GM12865 (cell line): ENCODE measurements at regions not wholly inside any gene's neighbourhood (a gene's known extent, or its start where the extent isn't known, plus 50 kb on each side); places are given as distances from the start of the nearest gene placed in this dataset.
"Not testable (repeated sequence)": the region's sequence is repeated elsewhere in the genome, so short reads cannot be mapped to it uniquely, and the experiment has no call there.

Experiments used
- DNase-seq: peaks from one replicate; pipeline ENCODE4 v3.0.0; 2010; ENCODE audit warnings: low read depth
- H3K4me3 ChIP-seq: 2 replicates; pipeline ENCODE4 v1.5.1; 2011; ENCODE audit warnings: mild to moderate bottlenecking, low read depth, low read length, control low read depth
- CTCF ChIP-seq: IDR thresholded peaks from 2 replicates; pipeline ENCODE4 v1.5.1; 2011; ENCODE audit warnings: low read length, control low read depth, low read depth, inconsistent platforms; ENCODE audit not compliant: insufficient read depth; ENCODE audit errors: missing control alignments

GRCh38 chr9:21615018-21615417 is 132.9 kb upstream of the IFNE start:
- TF ChIP-seq CTCF: no peak
- DNase-seq: no peak
- no peak overlapping the region for H3K4me3 ChIP-seq

GRCh38 chr9:21615446-21615845 is 133.3 kb upstream of the IFNE start:
- H3K4me3 ChIP-seq: no peak overlapping the region
- TF ChIP-seq CTCF: no peak
- DNase-seq: no peak

GRCh38 chr9:21616082-21616778 is 134.1 kb upstream of the IFNE start:
- no peak for TF ChIP-seq CTCF
- no peak overlapping the region for H3K4me3 ChIP-seq
- DNase-seq: no peak

- no peak overlapping the region for H3K4me3 ChIP-seq
- TF ChIP-seq CTCF: no peak
- no peak for DNase-seq
Measured at GRCh38 chr9:21624675-21625644, 142.8 kb upstream of the IFNE start.

GRCh38 chr9:21626493-21626892 is 144.4 kb upstream of the IFNE start:
- no peak for TF ChIP-seq CTCF

GRCh38 chr9:21628954-21629353 is 146.8 kb upstream of the IFNE start:
- not testable (repeated sequence) for DNase-seq, H3K4me3 ChIP-seq

More at GRCh38 chr9:21626493-21626892, 144.4 kb upstream of the IFNE start:
- no peak overlapping the region for H3K4me3 ChIP-seq
- no peak for DNase-seq

GRCh38 chr9:21634951-21635350 is 152.8 kb upstream of the IFNE start:
- no peak overlapping the region for H3K4me3 ChIP-seq
- DNase-seq: no peak
- no peak for TF ChIP-seq CTCF
